ENCODE measurements at regions not wholly inside any gene's neighbourhood (a gene's known extent, or its start where the extent isn't known, plus 50 kb on each side); places are given as distances from the start of the nearest gene placed in this dataset.

DNA sequence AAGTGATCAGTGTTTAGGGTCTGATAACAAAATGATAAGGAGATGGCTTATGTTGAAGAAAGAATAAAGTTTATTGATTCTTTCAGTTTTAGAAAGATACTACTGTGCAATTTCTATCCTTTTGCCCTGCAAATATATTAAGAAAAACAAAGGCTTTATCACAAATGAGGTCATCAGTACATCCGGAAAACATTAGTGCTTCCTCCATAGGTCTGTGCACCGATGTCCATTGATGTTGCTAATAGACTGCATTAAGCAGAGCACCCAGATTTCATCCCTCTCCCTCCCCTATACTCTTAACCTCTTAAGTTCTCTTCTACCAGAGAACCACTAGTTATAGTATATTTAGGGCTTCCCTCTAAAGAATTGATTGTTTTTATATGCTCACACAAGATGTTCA lies 53.7 kb upstream of the HHIP start:
- no peaks in the 10 kb centered on the region for H3K79me2 ChIP-seq (ENCODE audit: insufficient read depth, low read length)
- H2AFZ ChIP-seq (ENCODE audit: low read length): no peak overlapping the region
- H3K9me3 Mint-ChIP-seq: peaks cover 7% of the 10 kb centered on the region in 2 experiments; a peak in 4 of 5 replicates
- no peak overlapping the region for H2BK20ac ChIP-seq (ENCODE audit: low read depth, low read length, poor library complexity, severe bottlenecking)
- no peak overlapping the region for H3K27ac Mint-ChIP-seq
- H3K23ac ChIP-seq (ENCODE audit: insufficient read length, low read depth, low read length): no peak overlapping the region
- no peaks in the 10 kb centered on the region for H3K9me3 ChIP-seq (ENCODE audit: control insufficient read depth, low read depth, low read length)
- no peaks in the 10 kb centered on the region for H4K20me1 ChIP-seq (ENCODE audit: control insufficient read depth, insufficient read depth, insufficient read length)
- H3K4me3 Mint-ChIP-seq: no peak overlapping the region
- H2AK5ac ChIP-seq (ENCODE audit: insufficient read length, low read length): no peak overlapping the region
- WGBS (ENCODE audit: extremely low coverage, insufficient read length, low lambda C conversion rate): no CpG with 5 or more reads among the region's 2 CpGs
- no peaks in the 10 kb centered on the region for H3K27me3 Mint-ChIP-seq (ENCODE audit: low read depth)
- H3K27ac ChIP-seq (ENCODE audit: insufficient read length, low read depth, low read length): no peak overlapping the region
- no peak overlapping the region for H4K91ac ChIP-seq (ENCODE audit: insufficient read length, low read depth, low read length)
- no peaks in the 10 kb centered on the region for H3K27me3 ChIP-seq (ENCODE audit: insufficient read depth, low read length)
- H3K36me3 Mint-ChIP-seq (ENCODE audit: insufficient read depth in 1 of 3, low read depth in 3 of 3): peaks cover 0 to 5% (median 4%) of the 10 kb centered on the region in 3 experiments; a peak in 3 of 7 replicates
- H3K9ac ChIP-seq (ENCODE audit: extremely low read depth, insufficient read length, low read length): no peak overlapping the region
- H3K4me1 ChIP-seq (ENCODE audit: insufficient read depth, low read length): no peaks in the 10 kb centered on the region
- no peak overlapping the region for H3K18ac ChIP-seq (ENCODE audit: insufficient read length, low read depth, low read length)
- no peak overlapping the region for H3K56ac ChIP-seq (ENCODE audit: insufficient read length, low read depth, low read length)
- H3K79me1 ChIP-seq (ENCODE audit: insufficient read depth, low read depth, low read length, poor library complexity, severe bottlenecking): no peaks in the 10 kb centered on the region
- no peak overlapping the region for H2BK5ac ChIP-seq (ENCODE audit: insufficient read length, low read length)
- TF ChIP-seq, protein P1, sequence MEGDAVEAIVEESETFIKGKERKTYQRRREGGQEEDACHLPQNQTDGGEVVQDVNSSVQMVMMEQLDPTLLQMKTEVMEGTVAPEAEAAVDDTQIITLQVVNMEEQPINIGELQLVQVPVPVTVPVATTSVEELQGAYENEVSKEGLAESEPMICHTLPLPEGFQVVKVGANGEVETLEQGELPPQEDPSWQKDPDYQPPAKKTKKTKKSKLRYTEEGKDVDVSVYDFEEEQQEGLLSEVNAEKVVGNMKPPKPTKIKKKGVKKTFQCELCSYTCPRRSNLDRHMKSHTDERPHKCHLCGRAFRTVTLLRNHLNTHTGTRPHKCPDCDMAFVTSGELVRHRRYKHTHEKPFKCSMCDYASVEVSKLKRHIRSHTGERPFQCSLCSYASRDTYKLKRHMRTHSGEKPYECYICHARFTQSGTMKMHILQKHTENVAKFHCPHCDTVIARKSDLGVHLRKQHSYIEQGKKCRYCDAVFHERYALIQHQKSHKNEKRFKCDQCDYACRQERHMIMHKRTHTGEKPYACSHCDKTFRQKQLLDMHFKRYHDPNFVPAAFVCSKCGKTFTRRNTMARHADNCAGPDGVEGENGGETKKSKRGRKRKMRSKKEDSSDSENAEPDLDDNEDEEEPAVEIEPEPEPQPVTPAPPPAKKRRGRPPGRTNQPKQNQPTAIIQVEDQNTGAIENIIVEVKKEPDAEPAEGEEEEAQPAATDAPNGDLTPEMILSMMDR (conservative IDR thresholded peaks at IDR 0.05): no peak
- no peak overlapping the region for H2BK15ac ChIP-seq (ENCODE audit: low read depth, low read length)
- H3K4me2 ChIP-seq (ENCODE audit: insufficient read depth, insufficient read length, low read length): no peak overlapping the region
- no peak overlapping the region for H3T11ph ChIP-seq (ENCODE audit: low read length)
- H3K23me2 ChIP-seq (ENCODE audit: insufficient read length, low read depth, low read length, poor library complexity, severe bottlenecking): no peaks in the 10 kb centered on the region
- no peak overlapping the region for H3K14ac ChIP-seq (ENCODE audit: insufficient read depth, low read length)
- H3K4me1 Mint-ChIP-seq: no peaks in the 10 kb centered on the region
- H2BK12ac ChIP-seq (ENCODE audit: insufficient read length, low read depth, low read length): no peak overlapping the region
- no peak overlapping the region for H4K5ac ChIP-seq (ENCODE audit: insufficient read length, low read depth, low read length)
- H3K4ac ChIP-seq (ENCODE audit: low read depth, low read length): no peak overlapping the region
- no peak for DNase-seq
- no peak overlapping the region for H2BK120ac ChIP-seq (ENCODE audit: low read depth, low read length, poor library complexity, severe bottlenecking)
- no peak overlapping the region for H4K8ac ChIP-seq (replicated peaks; ENCODE audit: insufficient read length, low read depth, low read length)
